Esophagus squamous epithelium (tissue), 5 donors: ENCODE measurements at regions not wholly inside any gene's neighbourhood (a gene's known extent, or its start where the extent isn't known, plus 50 kb on each side); places are given as distances from the start of the nearest gene placed in this dataset.
A peak's percentile ranks its signal among the peaks of the same experiment; 100 is the strongest.

Experiments
- DNase-seq: peaks from one replicate; lab custom pipeline; 2025; lab: John Stamatoyannopoulos, UW
- H3K27ac ChIP-seq, 4 donors: fragments of 200-600 bp; sonication (generic); one replicate each; pipeline ENCODE4 v1.5.1; 2016 to 2019; ENCODE audit warnings: mild to moderate bottlenecking in 1 of 4
- H3K27me3 ChIP-seq, 4 donors: fragments of 200-600 bp; sonication (generic); 1 replicate in 3 of 4; 2 replicates in 1 of 4; pipeline versions ENCODE4 v1.5.1 to v1.6.0; 2017 to 2021; ENCODE audit warnings: antibody characterized with exemption in 1 of 4
- H3K36me3 ChIP-seq, 3 donors: fragments of 200-600 bp; sonication (generic); one replicate each; pipeline ENCODE4 v1.5.1; 2016 to 2019
- H3K4me1 ChIP-seq, 3 donors: fragments of 200-600 bp; sonication (generic); one replicate each; pipeline ENCODE4 v1.5.1; 2017 to 2019
- H3K4me3 ChIP-seq, 4 donors: fragments of 200-600 bp; sonication (generic); 1 replicate in 3 of 4; 2 replicates in 1 of 4; pipeline ENCODE4 v1.5.1; 2016 to 2019; ENCODE audit warnings: mild to moderate bottlenecking in 2 of 4, moderate library complexity in 1 of 4
- H3K9me3 ChIP-seq, 3 donors: fragments of 200-600 bp; sonication (generic); one replicate each; pipeline ENCODE4 v1.5.1; 2016 to 2019
- CTCF ChIP-seq, 6 experiments: fragments of 450-650 bp in 4 of 6; fragments of 200-600 bp in 2 of 6; sonication (generic) in 2 of 6; IDR thresholded peaks; one replicate each; pipeline ENCODE4 v1.5.1; 2016 to 2019; ENCODE audit warnings: antibody characterized with exemption in 6 of 6, mild to moderate bottlenecking in 4 of 6, moderate library complexity in 4 of 6
- POLR2A ChIP-seq, 4 donors: fragments of 450-650 bp; IDR thresholded peaks; one replicate each; pipeline ENCODE4 v1.6.1; 2017; ENCODE audit warnings: antibody characterized with exemption in 4 of 4, mild to moderate bottlenecking in 4 of 4, moderate library complexity in 3 of 4
- WGBS, 2 donors: methylation state at CpG; one replicate each; pipeline ENCODE4 v1.1.5; 2018; 5-methylcytosine and 5-hydroxymethylcytosine counted together
- intact Hi-C: fragments of 100-400 bp; cut with DNase I; formaldehyde crosslinking; loops from one replicate; pipeline ENCODE4 v1.15.0; 2022
- donor health status: DM: yes; HTN: yes; CAD: no.

GRCh38 chr1:5620997-5621396 is 371.2 kb downstream of the NPHP4 start:
- Histone ChIP-seq H3K27me3 (peaks cover 0 to 62% (median 0%) of the 10 kb centered on the region in 4 donors), H3K27ac (no peak overlapping the region), H3K36me3 (no peaks in the 10 kb centered on the region), H3K4me3 (no peak overlapping the region), H3K9me3 (no peaks in the 10 kb centered on the region), H3K4me1 (no peaks in the 10 kb centered on the region)
- DNase-seq, result no peak
- intact Hi-C loops, result loop anchor here (10.0 kb wide), 1 partner anchor 106 kb away; no protein-coding TSS in a partner anchor
- 20 to 21% methylated on average over 1 to 2 of the region's 3 CpGs for WGBS, 2 donors
- TF ChIP-seq POLR2A (IDR thresholded peaks at IDR 0.05) (no peak), CTCF (IDR thresholded peaks at IDR 0.05) (peak in 5 of 6 experiments; percentile 44 to 65 (median 51))

- H3K4me1 ChIP-seq, result no peaks in the 10 kb centered on the region
- H3K27ac ChIP-seq, result no peak overlapping the region
- 73 to 75% methylated on average over 3 of the region's 3 CpGs for WGBS, 2 donors
- no peak for TF ChIP-seq POLR2A (IDR thresholded peaks at IDR 0.05)
- TF ChIP-seq CTCF (IDR thresholded peaks at IDR 0.05), result no peak
- no peaks in the 10 kb centered on the region for H3K9me3 ChIP-seq
- intact Hi-C loops, result loop anchor here (10.0 kb wide), 1 partner anchor 106 kb away; no protein-coding TSS in a partner anchor
- H3K36me3 ChIP-seq, result no peaks in the 10 kb centered on the region
- no peak overlapping the region for H3K4me3 ChIP-seq
- no peak for DNase-seq
- peaks cover 0 to 68% (median 0%) of the 10 kb centered on the region in 4 donors for H3K27me3 ChIP-seq
Observed at GRCh38 chr1:5620418-5620817, 371.8 kb downstream of the NPHP4 start.

DNA sequence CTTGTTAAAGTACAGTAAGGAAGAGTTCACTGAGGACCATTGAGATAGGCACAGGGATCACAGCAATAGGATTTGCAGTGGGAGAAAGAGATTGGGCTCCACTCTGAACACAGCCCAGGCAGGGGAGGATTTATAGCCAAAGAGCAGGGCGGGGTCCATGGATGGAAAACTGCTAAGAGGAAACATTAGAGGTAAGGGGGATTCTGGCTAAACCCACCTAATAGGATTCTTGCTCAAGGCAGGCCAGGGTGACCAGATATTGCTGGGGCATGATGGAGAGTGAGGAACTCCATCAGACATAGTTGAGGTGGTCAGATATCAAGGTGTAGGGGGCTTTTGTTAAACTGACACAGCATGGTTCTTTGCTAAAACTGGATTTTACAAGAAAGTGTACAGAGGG is 372.8 kb downstream of the NPHP4 start:
- Histone ChIP-seq H3K27me3 (peaks cover 0 to 74% (median 0%) of the 10 kb centered on the region in 4 donors), H3K4me3 (no peak overlapping the region), H3K9me3 (no peaks in the 10 kb centered on the region), H3K27ac (no peak overlapping the region), H3K4me1 (no peaks in the 10 kb centered on the region), H3K36me3 (no peaks in the 10 kb centered on the region)
- TF ChIP-seq POLR2A (IDR thresholded peaks at IDR 0.05), result no peak
- TF ChIP-seq CTCF (IDR thresholded peaks at IDR 0.05), result no peak
- WGBS, 2 donors, result 50 to 73% methylated on average over 1 of the region's 1 CpG
- no peak for DNase-seq
- intact Hi-C loops, result no loop called here

DNA sequence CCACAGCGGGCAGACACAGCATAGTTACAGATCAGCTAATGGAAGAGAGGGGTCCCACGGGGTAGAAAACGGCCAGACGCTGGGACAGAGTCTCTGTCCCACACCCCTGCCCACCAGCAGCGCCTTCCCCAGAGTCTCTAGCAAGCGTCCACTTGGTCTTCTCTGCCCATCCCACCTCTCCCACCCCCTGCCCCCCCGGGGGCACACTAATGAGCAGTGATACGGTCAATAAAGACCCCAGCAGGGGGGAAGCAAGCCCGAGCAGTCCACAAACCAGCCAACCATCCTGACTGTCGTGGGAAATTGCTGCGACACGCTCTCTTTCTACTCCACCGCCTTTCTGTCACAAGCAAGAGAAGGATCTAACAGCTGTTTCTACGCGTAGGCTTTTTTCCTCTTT is 374.7 kb downstream of the NPHP4 start:
- 72 to 80% methylated on average over 10 to 12 of the region's 15 CpGs for WGBS, 2 donors
- no peak overlapping the region for H3K4me3 ChIP-seq
- peaks cover 0 to 74% (median 0%) of the 10 kb centered on the region in 4 donors for H3K27me3 ChIP-seq
- no peaks in the 10 kb centered on the region for H3K9me3 ChIP-seq
- intact Hi-C loops, result no loop called here
- peaks cover 0 to 1% (median 0%) of the 10 kb centered on the region in 3 donors for H3K4me1 ChIP-seq
- no peak for DNase-seq
- TF ChIP-seq POLR2A (IDR thresholded peaks at IDR 0.05), result no peak
- TF ChIP-seq CTCF (IDR thresholded peaks at IDR 0.05), result no peak
- no peaks in the 10 kb centered on the region for H3K36me3 ChIP-seq
- no peak overlapping the region for H3K27ac ChIP-seq

GRCh38 chr1:5617179-5617520 is 375.1 kb downstream of the NPHP4 start:
- H3K36me3 ChIP-seq, result no peaks in the 10 kb centered on the region
- H3K9me3 ChIP-seq, result no peaks in the 10 kb centered on the region
- 74 to 77% methylated on average over 5 to 6 of the region's 6 CpGs for WGBS, 2 donors
- intact Hi-C loops, result no loop called here
- H3K27me3 ChIP-seq, result peaks cover 0 to 77% (median 0%) of the 10 kb centered on the region in 4 donors
- H3K4me1 ChIP-seq, result peaks cover 0 to 5% (median 3%) of the 10 kb centered on the region in 3 donors
- H3K4me3 ChIP-seq, result no peak overlapping the region
- DNase-seq, result no peak
- TF ChIP-seq CTCF (IDR thresholded peaks at IDR 0.05) (no peak), POLR2A (IDR thresholded peaks at IDR 0.05) (no peak)
- no peak overlapping the region for H3K27ac ChIP-seq
